Dedifferentiated amniotic fluid mesenchymal stem cell (primary cell): ENCODE measurements at regions not wholly inside any gene's neighbourhood (a gene's known extent, or its start where the extent isn't known, plus 50 kb on each side); places are given as distances from the start of the nearest gene placed in this dataset.

Source experiments
- DNase-seq: peaks from one replicate; pipeline ENCODE4 v3.0.0-alpha.2; 2016; ENCODE audit errors: extremely low spot score

DNA sequence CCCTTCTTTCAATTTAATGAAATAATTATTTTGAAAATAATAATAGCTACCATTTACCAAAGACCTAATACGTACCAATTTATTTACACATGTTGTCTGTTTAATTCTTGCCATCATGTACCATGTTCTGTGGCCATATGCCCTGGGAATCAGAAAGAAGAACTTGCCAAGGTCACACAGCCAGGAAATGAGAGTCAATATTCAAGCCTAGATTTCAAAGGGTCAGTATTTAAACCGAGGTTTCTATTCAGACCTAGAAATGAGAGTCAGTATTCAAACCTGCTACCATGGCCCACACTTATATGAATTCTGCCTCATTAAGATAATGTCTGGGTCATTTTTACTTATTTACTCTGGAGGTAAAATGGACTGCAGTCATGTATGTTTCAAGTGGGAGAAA is 103.6 kb upstream of the TBL1XR1 start:
- DNase-seq, result no peak

DNA sequence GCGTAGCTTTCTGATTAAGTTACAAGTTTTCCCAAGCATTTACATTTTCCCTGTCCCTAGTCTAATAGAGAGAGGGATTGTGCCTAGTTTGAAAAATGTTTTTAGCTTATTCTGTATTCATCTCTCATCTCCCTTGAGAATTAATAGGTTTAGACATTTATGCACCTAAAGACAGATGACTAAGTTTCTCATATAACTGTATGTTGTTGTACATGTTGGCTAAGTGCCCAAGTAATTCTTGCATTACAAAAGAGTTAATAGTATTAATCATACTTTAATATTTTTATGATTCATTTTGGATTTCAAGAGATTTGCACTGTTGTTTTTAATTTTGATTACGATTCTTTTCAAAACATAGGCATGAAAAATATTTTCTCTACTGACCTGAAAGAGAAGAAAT is 109.0 kb upstream of the TBL1XR1 start:
- no peak for DNase-seq

DNA sequence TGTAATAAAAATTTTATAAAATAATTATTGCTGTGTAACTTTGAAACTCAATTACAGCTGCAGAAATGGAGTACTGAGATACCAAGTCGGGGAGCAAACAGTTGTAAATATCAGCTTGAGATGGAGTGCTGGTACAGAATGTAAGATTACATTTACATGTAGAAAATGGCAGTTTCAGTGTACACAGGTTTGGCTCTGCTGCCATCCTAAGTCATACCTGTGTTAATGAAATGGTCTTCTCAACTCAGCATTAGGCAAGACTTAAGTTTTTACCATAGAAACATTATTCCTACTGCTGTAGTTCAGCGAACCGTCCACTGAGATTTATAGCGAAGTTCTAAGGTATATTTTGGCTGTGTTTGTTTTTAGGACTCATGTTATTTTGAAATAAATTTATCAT is 110.1 kb upstream of the TBL1XR1 start:
- DNase-seq, result no peak

DNA sequence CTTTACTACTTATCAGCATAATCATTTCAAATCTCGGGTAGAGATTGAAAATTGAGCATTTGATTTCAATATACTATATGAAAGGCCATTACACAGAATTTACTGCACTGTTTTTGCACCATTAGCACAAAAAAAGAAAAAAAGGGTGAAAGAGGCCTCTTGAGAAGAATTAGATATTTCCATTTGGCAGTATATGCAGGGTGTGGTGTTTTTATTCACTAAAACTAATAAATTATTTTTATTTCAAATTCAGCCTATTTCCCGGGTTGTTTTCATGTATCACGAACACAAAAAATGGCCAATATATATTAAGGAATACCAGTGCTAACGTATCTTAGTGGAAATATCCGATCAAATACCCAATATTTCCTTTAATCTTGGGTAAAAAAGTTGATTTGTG is 110.5 kb upstream of the TBL1XR1 start:
- no peak for DNase-seq

DNA sequence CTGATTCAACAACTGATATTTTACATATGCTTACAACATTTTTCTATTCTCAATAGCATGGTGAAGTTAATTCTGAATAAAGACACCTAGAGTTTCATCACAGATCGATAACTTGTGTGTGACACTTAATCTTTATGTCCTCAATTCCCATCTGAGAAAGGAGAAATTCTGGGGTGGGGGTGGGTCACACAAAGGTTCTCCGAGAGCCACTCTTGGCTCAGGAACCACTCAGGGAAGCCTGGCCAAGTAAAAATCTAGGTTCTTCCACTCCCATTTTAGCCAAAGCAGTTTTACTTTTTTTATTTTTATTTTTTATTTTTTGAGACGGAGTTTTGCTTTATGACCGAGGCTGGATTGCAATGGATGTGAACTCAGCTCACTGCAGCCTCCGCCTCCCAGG is 111.0 kb upstream of the TBL1XR1 start:
- DNase-seq, result no peak

DNA sequence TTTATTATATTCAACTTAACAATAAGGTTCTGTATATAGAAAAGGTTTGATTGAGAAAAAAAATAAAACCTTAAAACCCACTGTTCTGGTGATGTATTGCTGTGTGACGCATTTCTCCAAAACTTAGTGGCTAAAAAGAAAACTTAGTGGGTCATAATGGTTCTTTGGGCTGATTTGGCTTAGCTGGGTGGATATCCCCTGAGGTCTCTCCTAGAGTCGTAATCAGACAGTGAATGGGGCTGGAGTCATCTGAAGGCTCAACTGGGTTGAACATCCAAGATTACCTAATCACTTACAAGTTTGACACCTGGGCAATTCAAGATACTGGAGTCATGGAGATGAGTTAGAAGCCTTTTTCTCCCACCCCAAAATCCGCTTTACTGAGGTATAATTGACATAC is 111.6 kb upstream of the TBL1XR1 start:
- DNase-seq, result no peak

DNA sequence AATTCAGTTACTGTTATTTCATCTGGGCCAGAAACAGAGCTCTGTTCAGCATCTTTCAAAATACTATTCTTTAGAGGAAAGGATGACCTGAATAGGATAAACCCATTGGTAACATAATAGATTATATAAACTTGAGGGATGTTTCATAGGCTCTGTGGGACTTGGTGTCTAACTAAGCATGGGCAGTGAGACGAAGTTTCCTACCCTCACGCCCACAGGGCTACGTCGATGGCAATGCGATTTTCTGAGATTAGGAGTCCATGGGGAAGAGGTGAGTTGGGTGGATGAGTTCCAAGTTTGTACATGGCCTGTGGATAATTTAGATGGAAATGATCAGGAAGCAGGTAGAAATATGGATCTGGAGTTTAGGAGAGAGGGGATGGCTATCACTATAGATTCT is 115.2 kb upstream of the TBL1XR1 start:
- no peak for DNase-seq

DNA sequence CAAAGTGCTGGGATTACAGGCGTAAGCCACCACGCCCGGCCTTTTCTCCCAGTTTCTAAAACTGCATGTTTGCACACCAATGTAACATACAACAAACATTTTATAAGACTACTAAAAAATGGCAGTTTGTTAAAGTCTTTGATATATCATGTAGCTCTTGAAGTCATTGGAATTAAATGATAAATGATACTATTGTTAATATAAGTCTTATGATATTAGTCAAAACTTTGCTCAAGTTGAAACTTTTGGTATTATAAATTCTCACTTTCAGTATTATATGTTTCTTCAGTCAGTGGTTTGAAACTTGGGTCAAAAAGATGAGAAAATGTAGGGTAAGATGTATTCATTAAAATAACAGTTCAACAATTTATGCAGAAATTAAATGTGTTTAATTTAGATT is 117.6 kb upstream of the TBL1XR1 start:
- DNase-seq, result no peak

DNA sequence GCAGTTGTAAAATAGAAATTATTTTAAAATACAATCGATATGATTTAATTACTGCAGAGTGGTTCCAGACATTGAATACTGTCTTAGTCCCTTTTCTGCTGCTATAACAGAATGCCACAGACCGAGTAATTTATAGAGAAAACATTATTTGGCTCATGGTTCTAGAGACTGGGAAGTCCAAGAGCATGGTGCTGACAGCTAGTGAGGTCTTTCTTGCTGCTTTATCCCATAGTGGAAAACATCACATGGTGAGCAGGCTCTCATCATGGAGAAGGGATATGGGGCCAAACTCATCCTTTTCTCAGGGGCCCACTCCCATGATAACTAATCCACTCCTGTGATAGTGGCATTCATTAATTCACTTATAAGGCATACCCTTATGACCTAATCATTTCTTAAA is 120.0 kb upstream of the TBL1XR1 start:
- no peak for DNase-seq

DNA sequence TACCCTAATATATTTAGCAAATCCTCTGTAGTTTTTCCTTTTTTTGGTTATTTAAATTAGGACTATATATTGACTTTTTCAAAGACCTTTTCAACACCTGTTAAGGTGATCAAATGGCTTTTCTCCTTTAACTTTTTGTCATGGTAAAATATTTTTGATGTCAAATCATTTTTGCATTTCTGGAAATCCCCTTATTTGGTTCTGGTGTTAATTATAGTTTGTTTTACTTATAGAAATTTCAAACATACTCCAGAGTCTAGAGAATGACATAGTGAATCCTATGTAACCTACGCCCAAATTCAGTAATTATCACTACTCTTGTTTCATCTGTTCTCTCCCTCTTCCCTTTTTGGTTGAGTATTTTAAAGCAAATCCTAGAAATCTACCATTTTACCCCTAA is 121.3 kb upstream of the TBL1XR1 start:
- no peak for DNase-seq

DNA sequence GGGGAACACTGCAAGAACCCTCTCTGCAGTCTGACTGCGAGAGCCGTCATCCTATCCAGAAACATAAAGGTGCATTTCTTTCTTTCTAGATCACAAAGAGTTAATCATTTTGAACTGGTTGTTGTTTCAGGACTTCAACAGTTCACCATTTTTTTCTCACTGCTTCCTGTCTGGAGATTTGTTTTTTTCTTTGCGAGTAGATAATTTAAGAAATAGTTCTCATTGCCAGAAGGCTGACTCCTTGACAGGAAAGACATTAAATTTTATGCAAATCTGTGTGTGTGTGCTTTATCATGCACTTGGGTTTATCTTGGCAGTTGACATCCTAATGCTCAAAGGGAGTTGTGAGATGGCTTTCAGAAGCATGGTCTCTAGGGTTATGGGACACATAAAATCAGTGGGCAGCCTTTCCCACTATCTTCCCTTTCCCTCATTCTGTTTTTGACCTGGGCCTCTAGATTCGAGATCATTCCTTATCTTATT is 123.5 kb upstream of the TBL1XR1 start:
- DNase-seq, result no peak

DNA sequence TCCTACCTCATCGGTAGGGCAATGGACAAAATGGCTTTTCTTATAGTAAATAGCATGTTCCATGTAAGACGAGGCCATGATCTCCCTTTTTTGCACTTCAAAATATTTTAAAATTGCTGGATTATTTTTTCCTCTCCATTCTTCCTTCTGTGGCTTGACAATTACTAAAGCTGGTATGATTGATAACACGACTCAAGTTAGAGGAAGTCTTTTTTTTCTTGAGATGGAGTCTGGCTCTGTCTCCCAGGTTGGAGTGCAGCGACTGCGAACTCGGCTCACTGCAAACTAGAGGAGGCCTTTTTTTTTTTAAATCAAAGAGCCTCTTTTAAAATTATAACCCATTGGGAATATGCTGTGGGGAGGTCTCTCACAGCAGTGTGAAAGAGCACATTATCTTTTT is 124.5 kb upstream of the TBL1XR1 start:
- DNase-seq, result no peak

DNA sequence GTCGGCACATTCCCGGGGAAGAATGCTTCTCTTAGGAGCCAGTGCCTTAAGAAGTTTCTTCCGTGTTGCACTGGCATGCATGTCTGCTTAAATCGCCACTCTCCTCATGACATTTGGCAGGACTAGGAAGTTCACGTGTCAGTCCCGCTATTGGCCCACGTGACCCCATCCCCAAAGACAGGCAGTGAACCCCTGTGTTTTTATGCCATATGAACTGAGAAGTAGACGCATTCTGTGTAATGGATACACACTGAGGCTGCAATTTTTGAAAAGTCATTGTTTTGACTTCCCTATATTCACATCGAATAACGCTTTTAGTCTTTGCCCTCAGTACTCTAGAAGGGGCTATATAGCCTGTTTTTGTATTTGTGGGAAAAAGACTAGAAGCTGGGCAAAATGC is 125.6 kb upstream of the TBL1XR1 start:
- DNase-seq, result no peak

DNA sequence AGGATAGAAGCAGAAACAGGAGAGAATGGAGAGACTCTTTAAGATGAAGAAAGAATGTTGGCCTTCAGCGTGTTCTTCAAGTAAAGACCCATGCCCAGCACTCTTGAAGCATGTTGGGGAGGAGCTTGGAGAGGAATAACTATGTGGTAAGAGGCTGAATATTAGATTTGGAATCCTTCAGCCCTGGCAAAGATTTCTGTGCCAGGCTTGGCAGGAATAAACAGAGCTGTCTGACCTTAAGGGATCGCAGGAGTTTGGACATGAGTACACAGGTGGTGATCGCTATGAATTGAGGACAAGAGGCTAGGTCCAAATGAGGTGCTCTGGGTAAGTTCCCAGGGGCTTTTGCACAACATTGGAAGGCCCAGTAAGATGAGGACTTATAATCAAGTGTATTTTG is 132.6 kb upstream of the TBL1XR1 start:
- no peak for DNase-seq

DNA sequence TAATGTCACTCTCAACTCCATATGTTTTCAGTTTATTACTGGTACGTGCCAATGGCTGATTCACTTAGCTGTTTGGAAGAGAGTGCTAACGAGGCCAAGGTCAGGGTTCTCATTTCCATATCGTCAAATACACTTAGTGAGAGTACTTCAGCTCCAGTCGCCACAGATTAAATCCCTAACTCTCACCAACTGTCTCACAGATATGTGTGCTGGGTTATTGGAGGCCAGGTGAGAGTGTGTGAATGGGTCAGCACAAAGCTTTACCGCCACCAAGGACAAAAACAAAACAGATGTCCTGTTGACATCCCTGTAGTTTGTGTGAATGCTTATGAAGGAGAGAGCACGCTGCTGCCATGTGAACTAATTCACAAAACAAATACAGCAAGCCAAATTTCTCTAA is 133.5 kb upstream of the TBL1XR1 start:
- DNase-seq, result no peak

DNA sequence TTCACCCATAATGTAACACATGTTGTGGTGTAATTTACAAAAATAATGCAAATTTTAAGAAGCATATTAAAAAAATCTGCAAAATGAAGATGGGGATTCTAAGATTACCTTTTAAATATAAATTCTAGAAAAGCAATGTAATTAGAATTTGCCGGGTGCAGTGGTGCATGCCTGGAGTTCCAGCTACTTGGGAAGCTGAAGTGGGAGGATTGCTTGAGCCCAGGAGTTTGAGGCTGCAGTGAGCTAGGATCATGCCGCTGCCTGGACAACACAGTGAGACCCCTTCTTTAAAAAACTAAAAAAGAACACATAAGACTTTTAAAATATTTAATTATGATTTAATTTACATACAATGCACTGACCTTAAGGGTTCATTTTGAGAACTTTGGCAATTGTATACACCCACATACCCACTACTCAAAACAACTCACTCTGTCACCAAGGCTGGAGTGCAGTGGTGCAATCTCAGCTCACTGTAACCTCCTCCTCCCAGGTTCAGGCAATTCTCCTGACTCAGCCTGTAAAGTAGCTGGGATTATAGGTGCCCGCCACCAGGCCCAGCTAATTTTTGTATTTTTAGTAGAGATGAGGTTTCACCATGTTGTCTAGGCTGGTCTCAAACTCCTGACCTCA is 134.0 kb upstream of the TBL1XR1 start:
- no peak for DNase-seq

DNA sequence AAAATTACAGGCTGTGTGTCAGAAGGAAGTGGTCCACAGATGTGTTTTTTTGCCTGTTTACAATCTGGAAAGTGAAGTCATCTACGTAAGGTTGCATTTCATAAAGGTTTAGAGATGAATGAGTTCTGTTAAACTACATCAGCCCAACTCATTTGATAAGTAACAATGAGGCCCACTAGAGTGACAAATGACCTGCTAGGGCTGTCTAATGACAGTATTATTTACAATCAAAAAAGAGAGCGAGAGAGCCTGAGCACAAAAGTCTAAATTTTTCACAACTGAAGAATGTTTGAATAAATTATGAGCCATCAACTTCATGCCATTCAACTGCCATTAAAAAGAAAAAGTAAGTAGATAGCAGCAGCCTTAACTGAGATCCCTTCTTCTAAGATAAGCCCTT is 135.7 kb upstream of the TBL1XR1 start:
- no peak for DNase-seq

DNA sequence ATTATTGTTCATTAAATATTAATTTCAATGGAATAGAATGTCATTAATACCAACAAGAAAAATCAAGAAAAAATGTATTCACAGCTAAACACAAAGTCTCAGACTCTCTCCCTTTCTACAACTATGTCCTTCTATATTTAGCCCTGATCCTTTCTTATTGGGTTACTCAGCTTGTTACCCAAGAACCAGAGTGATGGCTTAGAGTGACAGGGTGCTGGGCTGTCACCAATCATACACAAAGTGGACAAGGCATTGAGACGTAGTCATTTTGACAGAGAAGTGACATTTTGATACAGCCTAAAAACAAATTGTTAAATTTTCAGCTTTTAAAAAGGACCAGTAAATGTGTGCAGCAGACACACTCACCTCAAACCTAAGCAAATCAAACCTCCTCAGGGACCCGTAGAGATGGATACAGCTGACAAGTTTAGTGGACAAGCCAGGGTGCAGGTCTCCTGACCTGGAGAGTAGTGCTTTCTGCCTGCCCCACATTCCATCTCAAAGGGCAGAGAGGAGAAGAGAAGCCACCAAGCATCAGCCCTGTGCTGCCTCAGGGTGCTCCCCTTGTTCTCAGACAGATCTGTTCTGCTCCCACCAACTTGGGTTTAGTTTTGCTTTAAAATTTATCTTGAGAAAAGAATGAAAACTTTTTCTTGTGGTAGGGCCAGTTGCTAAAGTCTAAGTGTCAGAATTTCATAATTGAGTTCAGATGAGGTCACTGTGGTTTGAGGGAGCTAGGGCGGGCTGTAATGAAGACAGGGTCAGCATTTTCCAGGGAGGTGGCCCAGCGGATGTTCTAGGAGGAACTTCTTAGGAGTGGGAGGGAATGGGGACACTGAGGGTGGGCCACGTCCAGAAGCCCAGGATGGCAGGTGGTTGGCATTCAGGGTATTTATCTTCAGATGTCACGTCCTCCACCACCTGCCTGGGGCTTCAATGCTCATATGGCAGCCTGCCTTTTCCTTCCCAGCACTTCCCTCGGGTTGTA is 136.5 kb upstream of the TBL1XR1 start:
- no peak for DNase-seq

DNA sequence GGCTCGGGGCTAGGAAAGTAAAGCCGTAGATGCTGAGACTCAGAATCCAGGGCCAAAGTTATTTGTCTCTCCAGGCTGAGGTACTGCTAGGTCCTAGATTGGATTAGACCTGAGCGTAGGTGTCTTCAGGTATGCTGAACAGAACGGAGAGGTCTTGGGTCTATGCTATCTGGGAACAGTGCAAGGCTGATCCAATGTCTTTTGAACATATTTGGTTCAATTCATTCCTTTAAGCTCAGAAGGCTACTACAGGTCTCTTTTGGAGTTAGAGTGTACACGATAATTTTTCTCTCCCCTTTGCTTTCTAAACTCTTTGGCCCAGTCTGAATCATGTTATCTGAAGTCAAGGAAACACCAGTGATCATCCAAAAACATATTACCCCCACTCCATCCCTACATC is 137.5 kb upstream of the TBL1XR1 start:
- no peak for DNase-seq

DNA sequence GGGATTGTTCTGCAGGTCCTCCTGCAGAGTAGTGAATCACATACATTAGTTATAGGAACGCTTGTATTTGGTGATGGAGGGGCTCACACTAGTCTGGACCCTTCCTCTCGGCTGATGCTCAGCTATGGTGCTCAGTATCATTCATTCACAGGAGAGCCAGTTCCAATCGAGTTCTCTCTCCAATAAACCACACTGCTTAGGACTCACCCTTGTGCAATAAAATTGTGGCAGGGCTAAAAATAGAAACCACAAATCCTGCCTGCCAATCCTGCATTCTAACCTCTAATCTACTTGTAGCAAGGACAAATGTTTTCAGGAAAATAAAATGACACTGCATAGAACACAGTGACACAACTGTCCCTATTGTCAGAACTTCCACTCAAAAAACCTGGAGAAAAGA is 138.4 kb upstream of the TBL1XR1 start:
- DNase-seq, result no peak

DNA sequence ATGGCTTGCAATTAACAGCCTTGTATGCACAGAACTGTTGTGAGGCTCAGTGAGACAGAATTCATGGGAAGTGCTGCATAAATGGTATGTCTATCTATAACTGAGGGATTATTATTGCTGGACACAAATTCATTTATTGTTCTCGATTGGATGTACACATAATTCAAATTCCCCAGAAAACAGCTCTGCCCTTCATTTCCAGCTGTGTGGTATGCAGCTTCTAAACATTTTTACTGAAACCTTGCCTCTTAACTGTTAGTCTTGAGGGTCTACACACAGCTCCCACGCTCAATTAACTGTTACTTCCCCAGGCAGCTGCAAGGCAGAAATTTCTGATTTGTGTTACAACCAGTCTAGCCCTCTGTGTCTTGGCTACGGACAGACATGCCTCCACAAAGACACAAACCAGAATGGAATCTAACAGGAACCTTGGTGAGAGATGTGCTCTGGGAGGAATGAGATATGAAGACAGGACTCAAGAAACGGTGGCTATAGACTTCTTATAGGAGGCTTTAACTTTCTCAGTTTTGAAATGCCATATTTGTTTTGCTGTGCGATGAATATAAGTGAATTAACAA is 139.7 kb upstream of the TBL1XR1 start:
- no peak for DNase-seq

DNA sequence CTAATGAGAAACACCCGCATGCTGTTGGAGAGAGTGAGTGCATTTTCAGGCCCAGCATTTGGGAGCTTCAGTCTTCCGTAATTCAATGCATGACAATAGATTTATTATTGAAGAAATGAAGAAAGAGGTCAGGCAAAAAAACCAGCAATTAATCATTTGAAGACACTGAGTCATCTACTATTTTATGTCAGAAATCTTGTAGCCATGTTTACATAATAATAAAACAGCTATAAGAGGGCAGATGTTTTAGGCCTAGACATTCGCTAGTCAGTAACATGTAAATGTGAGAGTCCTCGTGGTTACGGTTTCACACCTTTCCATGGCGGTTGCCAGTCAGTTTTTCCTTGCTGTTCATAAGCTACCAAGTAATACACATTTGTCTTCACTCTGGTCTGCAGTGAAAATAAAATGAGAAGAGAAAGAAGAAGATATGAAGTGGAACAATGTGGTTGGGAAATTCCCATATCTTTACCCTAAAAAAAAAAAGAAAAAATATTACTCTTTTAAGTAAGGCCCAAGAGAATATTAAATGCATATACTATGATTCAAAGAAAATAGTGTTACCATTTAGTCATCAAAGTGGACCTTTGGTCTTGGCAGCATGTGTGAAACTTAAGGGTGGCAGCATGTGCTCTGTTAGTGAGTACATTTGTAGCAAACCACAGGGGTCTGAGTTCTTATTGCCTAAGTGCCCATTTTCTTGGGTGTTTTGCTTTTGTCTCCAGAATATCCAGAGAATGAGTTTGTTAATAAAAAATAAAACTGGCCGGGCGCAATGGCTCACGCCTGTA is 140.5 kb upstream of the TBL1XR1 start:
- no peak for DNase-seq
